ENCODE measurements at regions not wholly inside any gene's neighbourhood (a gene's known extent, or its start where the extent isn't known, plus 50 kb on each side); places are given as distances from the start of the nearest gene placed in this dataset.
"Not testable (repeated sequence)": the region's sequence is repeated elsewhere in the genome, so short reads cannot be mapped to it uniquely, and the experiment has no call there.

DNA sequence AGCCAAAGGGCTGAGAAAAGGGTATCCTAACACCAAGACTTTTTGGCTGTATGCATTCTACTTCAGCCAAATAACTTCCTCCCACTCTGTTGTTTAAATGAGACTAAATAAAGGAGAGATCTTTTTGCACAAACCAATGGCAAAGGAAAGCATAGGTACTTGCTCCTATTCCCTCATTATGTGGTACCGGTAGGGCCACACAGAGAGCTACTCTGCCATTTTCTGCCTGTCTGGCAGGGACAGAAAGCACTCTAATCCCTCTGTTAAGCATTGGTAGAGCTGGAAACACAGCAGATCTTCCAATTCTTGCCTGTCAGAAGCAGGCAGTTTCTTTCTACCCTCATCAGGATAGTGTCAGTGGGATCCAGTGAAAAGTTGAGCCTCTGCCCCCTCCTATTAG is 918.3 kb upstream of the TMEFF2 start:
- H3K4me3 ChIP-seq (ENCODE audit: low read depth, low read length): no peak overlapping the region
- TF ChIP-seq CTCF (IDR thresholded peaks at IDR 0.05; ENCODE audit: insufficient read depth, low read depth, low read length): no peak
- no peak for DNase-seq (ENCODE audit: low read depth)

DNA sequence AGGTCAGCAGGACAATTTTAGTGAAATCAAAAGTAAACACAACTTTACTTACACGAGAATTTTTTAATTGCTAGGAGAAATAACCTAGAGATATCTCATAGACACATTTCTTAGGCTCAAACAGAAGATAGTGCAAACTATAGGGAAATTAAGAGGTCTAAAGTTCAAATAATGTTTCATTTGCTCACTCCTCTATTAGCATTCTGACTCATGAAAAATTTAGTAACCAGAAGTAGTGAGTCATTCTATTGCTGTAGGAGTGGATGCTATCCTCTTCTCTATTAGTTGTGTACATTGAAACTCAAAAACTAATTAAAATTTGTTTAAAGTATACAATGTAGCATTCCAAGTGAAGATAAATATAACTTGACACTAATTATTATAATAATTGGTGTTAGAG is 908.3 kb upstream of the TMEFF2 start:
- DNase-seq (ENCODE audit: low read depth): no peak
- no peak overlapping the region for H3K4me3 ChIP-seq (ENCODE audit: low read depth, low read length)
- TF ChIP-seq CTCF (IDR thresholded peaks at IDR 0.05; ENCODE audit: insufficient read depth, low read depth, low read length): no peak

GRCh38 chr2:193101591-193101990 is 906.9 kb upstream of the TMEFF2 start:
- no peak for DNase-seq (ENCODE audit: low read depth)
- H3K4me3 ChIP-seq (ENCODE audit: low read depth, low read length): no peak overlapping the region
- TF ChIP-seq CTCF (IDR thresholded peaks at IDR 0.05; ENCODE audit: insufficient read depth, low read depth, low read length): no peak

- DNase-seq (ENCODE audit: low read depth): no peak
- no peak overlapping the region for H3K4me3 ChIP-seq (ENCODE audit: low read depth, low read length)
- no peak for TF ChIP-seq CTCF (IDR thresholded peaks at IDR 0.05; ENCODE audit: insufficient read depth, low read depth, low read length)
These were observed 893.3 kb upstream of the TMEFF2 start for GRCh38 chr2:193088026-193088425.

- DNase-seq (ENCODE audit: low read depth): no peak
- TF ChIP-seq CTCF (IDR thresholded peaks at IDR 0.05; ENCODE audit: insufficient read depth, low read depth, low read length): no peak
- H3K4me3 ChIP-seq (ENCODE audit: low read depth, low read length): no peak overlapping the region
These were observed 882.3 kb upstream of the TMEFF2 start for GRCh38 chr2:193076995-193077394.

- H3K4me3 ChIP-seq (ENCODE audit: low read depth, low read length): no peak overlapping the region
- no peak for DNase-seq (ENCODE audit: low read depth)
- TF ChIP-seq CTCF (IDR thresholded peaks at IDR 0.05; ENCODE audit: insufficient read depth, low read depth, low read length): no peak
These were observed 880.2 kb upstream of the TMEFF2 start for GRCh38 chr2:193074933-193075332.

GRCh38 chr2:193072647-193073046 is 877.9 kb upstream of the TMEFF2 start:
- no peak for DNase-seq (ENCODE audit: low read depth)
- TF ChIP-seq CTCF (IDR thresholded peaks at IDR 0.05; ENCODE audit: insufficient read depth, low read depth, low read length): no peak
- H3K4me3 ChIP-seq (ENCODE audit: low read depth, low read length): no peak overlapping the region

GRCh38 chr2:193025556-193025955 is 830.8 kb upstream of the TMEFF2 start:
- not testable (repeated sequence) for H3K4me3 ChIP-seq (ENCODE audit: low read depth, low read length); DNase-seq (ENCODE audit: low read depth)

Measured in fibroblast of villous mesenchyme (primary cell).